B cell (primary cell): ENCODE measurements at regions not wholly inside any gene's neighbourhood (a gene's known extent, or its start where the extent isn't known, plus 50 kb on each side); places are given as distances from the start of the nearest gene placed in this dataset.

ENCODE experiments used
- ATAC-seq: fragments of 200-7000 bp; cut with Tn5 transposase; one replicate; pipeline ENCODE4 v1.10.0; 2021; ENCODE audit warnings: low read depth, mild to moderate bottlenecking, moderate number of reproducible peaks, moderate library complexity
- CTCF ChIA-PET: fragments of 350-600 bp; sonication (Branson Sonifier 250); formaldehyde crosslinking; loops from one replicate; lab custom pipeline; 2021; ENCODE audit warnings: antibody characterized with exemption, inconsistent platforms; lab: Charles Lee
- POLR2A ChIA-PET: fragments of 350-600 bp; sonication (Branson Sonifier 250); formaldehyde crosslinking; loops from one replicate; lab custom pipeline; 2021; ENCODE audit warnings: antibody characterized with exemption; lab: Charles Lee
- DNase-seq: peaks from one replicate; pipeline ENCODE4 v3.0.0; 2013
- H2AFZ ChIP-seq: 2 replicates; pipeline ENCODE4 v1.6.1; 2012; ENCODE audit warnings: mild to moderate bottlenecking, low read depth, low read length; ENCODE audit not compliant: insufficient read depth, poor library complexity, severe bottlenecking
- H3K27ac ChIP-seq, 2 donors: 1 replicate in 1 of 2; 2 replicates in 1 of 2; pipeline ENCODE4 v1.5.1; 2012 to 2013; ENCODE audit warnings: low read length in 2 of 2, mild to moderate bottlenecking in 2 of 2, moderate library complexity in 1 of 2
- H3K27me3 ChIP-seq, 4 experiments: fragments of 200-600 bp in 1 of 4; sonication (generic) in 1 of 4; replicated peaks in 1 of 4; 1 replicate in 2 of 4; 2 replicates in 2 of 4; pipeline versions ENCODE4 v1.6.1 to v1.7.0; 2013 to 2016; ENCODE audit warnings: low read length in 3 of 4, mild to moderate bottlenecking in 2 of 4, mixed read lengths in 1 of 4, moderate library complexity in 1 of 4; ENCODE audit not compliant: insufficient read depth in 4 of 4, control insufficient read depth in 3 of 4; ENCODE audit errors: control extremely low read depth in 1 of 4
- H3K36me3 ChIP-seq, 2 experiments: replicated peaks in 1 of 2; 1 replicate in 1 of 2; 2 replicates in 1 of 2; pipeline versions ENCODE4 v1.6.1 to v1.7.1; 2013; ENCODE audit warnings: low read length in 1 of 2; ENCODE audit not compliant: insufficient read depth in 2 of 2, control insufficient read depth in 1 of 2; ENCODE audit errors: control extremely low read depth in 1 of 2, extremely low read depth in 1 of 2
- H3K4me1 ChIP-seq, 2 donors: fragments of 200-600 bp in 1 of 2; sonication (generic) in 1 of 2; 1 replicate in 1 of 2; 2 replicates in 1 of 2; pipeline versions ENCODE4 v1.5.1 to v1.6.1; 2013 to 2017; ENCODE audit warnings: low read length in 2 of 2; ENCODE audit not compliant: control insufficient read depth in 2 of 2, insufficient read depth in 2 of 2
- H3K4me2 ChIP-seq: replicated peaks from 2 replicates; pipeline ENCODE3; 2012; ENCODE audit warnings: mild to moderate bottlenecking, low read depth, low read length; ENCODE audit not compliant: poor library complexity, severe bottlenecking
- H3K4me3 ChIP-seq, 5 experiments: fragments of 200-600 bp in 1 of 5; sonication (generic) in 1 of 5; 1 replicate in 3 of 5; 2 replicates in 2 of 5; pipeline versions ENCODE4 v1.5.1 to v1.7.0; 2011 to 2016; ENCODE audit warnings: low read length in 4 of 5, mild to moderate bottlenecking in 4 of 5, low read depth in 2 of 5, control low read depth in 1 of 5, moderate library complexity in 1 of 5; ENCODE audit not compliant: insufficient read depth in 1 of 5; ENCODE audit errors: control extremely low read depth in 1 of 5, extremely low read depth in 1 of 5
- H3K79me2 ChIP-seq: fragments of 200-600 bp; sonication (generic); one replicate; pipeline ENCODE4 v1.6.0; 2016; ENCODE audit warnings: low read length; ENCODE audit not compliant: control insufficient read depth, insufficient read depth
- H3K9ac ChIP-seq: fragments of 200-600 bp; sonication (generic); 2 replicates; pipeline ENCODE4 v1.6.1; 2017; ENCODE audit warnings: mild to moderate bottlenecking, low read length, moderate library complexity
- H3K9me3 ChIP-seq, 3 donors: one replicate each; pipeline versions ENCODE4 v1.6.1 to v1.7.1; 2013; ENCODE audit warnings: low read length in 2 of 3; ENCODE audit not compliant: control insufficient read depth in 2 of 3, insufficient read depth in 1 of 3; ENCODE audit errors: control extremely low read depth in 1 of 3
- H4K20me1 ChIP-seq: 2 replicates; pipeline ENCODE4 v1.6.0; 2012; ENCODE audit warnings: mild to moderate bottlenecking, low read length; ENCODE audit not compliant: insufficient read depth, control insufficient read depth, poor library complexity, severe bottlenecking
- H3K27ac Mint-ChIP-seq: one replicate; pipeline ENCODE4 v1.8.0; 2021; ENCODE audit warnings: mixed read lengths
- H3K27me3 Mint-ChIP-seq: one replicate; pipeline ENCODE4 v1.8.0; 2021; ENCODE audit warnings: mixed read lengths
- H3K4me1 Mint-ChIP-seq: one replicate; pipeline ENCODE4 v1.8.0; 2021; ENCODE audit warnings: mixed read lengths
- H3K4me3 Mint-ChIP-seq: one replicate; pipeline ENCODE4 v1.8.0; 2021; ENCODE audit warnings: mixed read lengths
- H3K9me3 Mint-ChIP-seq: one replicate; pipeline ENCODE4 v1.8.0; 2022; ENCODE audit warnings: mixed read lengths; ENCODE audit not compliant: insufficient read depth
- EZH2 ChIP-seq: IDR thresholded peaks from 2 replicates; pipeline ENCODE4 v1.6.1; 2012; ENCODE audit warnings: borderline replicate concordance, low read depth, mild to moderate bottlenecking, moderate library complexity, low read length; ENCODE audit not compliant: insufficient read depth, poor library complexity, severe bottlenecking
- WGBS: methylation state at CpG from one replicate; pipeline ENCODE4 v1.1.5; 2013; ENCODE audit warnings: missing lambda C conversion rate; ENCODE audit not compliant: insufficient coverage; 5-methylcytosine and 5-hydroxymethylcytosine counted together
- intact Hi-C: fragments of 100-400 bp; cut with micrococcal nuclease; formaldehyde crosslinking; loops from one replicate; pipeline ENCODE4 v1.10.0; 2022
- TF ChIP-seq, protein P1 (sequence below): fragments of 200-600 bp; IDR thresholded peaks from one replicate; pipeline ENCODE4 v1.8.0; 2022; ENCODE audit warnings: antibody characterized with exemption, mild to moderate bottlenecking

- ChIA-PET CTCF (interaction anchor here (0.6 to 1.0 kb wide), 5 partner anchors 25 to 1675 kb away, joined by 3 to 8 read pairs (median 4); no protein-coding TSS in a partner anchor), POLR2A (no interaction called here)
- Histone ChIP-seq H3K4me3 (no peak overlapping the region), H3K4me1 (no peaks in the 10 kb centered on the region), H2AFZ (no peak overlapping the region), H4K20me1 (no peaks in the 10 kb centered on the region), H3K79me2 (no peaks in the 10 kb centered on the region), H3K4me2 (no peak overlapping the region), H3K9ac (no peak overlapping the region), H3K9me3 (no peaks in the 10 kb centered on the region), H3K27me3 (no peaks in the 10 kb centered on the region), H3K36me3 (no peaks in the 10 kb centered on the region), H3K27ac (no peak overlapping the region)
- no peaks in the 10 kb centered on the region for H3K4me1 Mint-ChIP-seq
- no peaks in the 10 kb centered on the region for H3K9me3 Mint-ChIP-seq
- intact Hi-C loops = loop anchor here (5.0 kb wide), 2 partner anchors 515 to 790 kb away; no protein-coding TSS in a partner anchor
- no peak overlapping the region for H3K4me3 Mint-ChIP-seq
- no CpG with 5 or more reads among the region's 4 CpGs for WGBS
- no peak overlapping the region for H3K27ac Mint-ChIP-seq
- no peak for DNase-seq
- no peak for TF ChIP-seq EZH2
- TF ChIP-seq, protein P1, sequence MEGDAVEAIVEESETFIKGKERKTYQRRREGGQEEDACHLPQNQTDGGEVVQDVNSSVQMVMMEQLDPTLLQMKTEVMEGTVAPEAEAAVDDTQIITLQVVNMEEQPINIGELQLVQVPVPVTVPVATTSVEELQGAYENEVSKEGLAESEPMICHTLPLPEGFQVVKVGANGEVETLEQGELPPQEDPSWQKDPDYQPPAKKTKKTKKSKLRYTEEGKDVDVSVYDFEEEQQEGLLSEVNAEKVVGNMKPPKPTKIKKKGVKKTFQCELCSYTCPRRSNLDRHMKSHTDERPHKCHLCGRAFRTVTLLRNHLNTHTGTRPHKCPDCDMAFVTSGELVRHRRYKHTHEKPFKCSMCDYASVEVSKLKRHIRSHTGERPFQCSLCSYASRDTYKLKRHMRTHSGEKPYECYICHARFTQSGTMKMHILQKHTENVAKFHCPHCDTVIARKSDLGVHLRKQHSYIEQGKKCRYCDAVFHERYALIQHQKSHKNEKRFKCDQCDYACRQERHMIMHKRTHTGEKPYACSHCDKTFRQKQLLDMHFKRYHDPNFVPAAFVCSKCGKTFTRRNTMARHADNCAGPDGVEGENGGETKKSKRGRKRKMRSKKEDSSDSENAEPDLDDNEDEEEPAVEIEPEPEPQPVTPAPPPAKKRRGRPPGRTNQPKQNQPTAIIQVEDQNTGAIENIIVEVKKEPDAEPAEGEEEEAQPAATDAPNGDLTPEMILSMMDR = no peak
- no peak for ATAC-seq
- H3K27me3 Mint-ChIP-seq = peaks cover 6% of the 10 kb centered on the region
Measured at GRCh38 chr15:47987461-47987860, 133.3 kb upstream of the SLC24A5 start.

- ChIA-PET POLR2A (no interaction called here), CTCF (interaction anchor here (0.6 to 1.0 kb wide), 7 partner anchors 26 to 1677 kb away, joined by 3 to 8 read pairs (median 4); no protein-coding TSS in a partner anchor)
- Histone ChIP-seq H2AFZ (no peak overlapping the region), H3K27ac (no peak overlapping the region), H3K4me2 (no peak overlapping the region), H3K27me3 (no peaks in the 10 kb centered on the region), H3K36me3 (no peaks in the 10 kb centered on the region), H4K20me1 (no peaks in the 10 kb centered on the region), H3K9me3 (no peaks in the 10 kb centered on the region), H3K9ac (no peak overlapping the region), H3K4me1 (no peaks in the 10 kb centered on the region), H3K4me3 (no peak overlapping the region), H3K79me2 (no peaks in the 10 kb centered on the region)
- H3K4me3 Mint-ChIP-seq = no peak overlapping the region
- DNase-seq (peak; percentile 45), ATAC-seq (no peak)
- H3K27ac Mint-ChIP-seq = no peak overlapping the region
- H3K4me1 Mint-ChIP-seq = no peaks in the 10 kb centered on the region
- H3K9me3 Mint-ChIP-seq = no peaks in the 10 kb centered on the region
- intact Hi-C loops = loop anchor here (5.0 kb wide), 2 partner anchors 516 to 791 kb away; no protein-coding TSS in a partner anchor
- 78% methylated on average over 2 of the region's 3 CpGs for WGBS
- TF ChIP-seq, protein P1 = peak; percentile 66
- no peak for TF ChIP-seq EZH2
- peaks cover 6% of the 10 kb centered on the region for H3K27me3 Mint-ChIP-seq
Measured at GRCh38 chr15:47987908-47988532, 132.8 kb upstream of the SLC24A5 start.
